GF-D8 (cell line): ENCODE measurements at regions not wholly inside any gene's neighbourhood (a gene's known extent, or its start where the extent isn't known, plus 50 kb on each side); places are given as distances from the start of the nearest gene placed in this dataset.

Source experiments
- DNase-seq: peaks from one replicate; lab custom pipeline; 2025; lab: John Stamatoyannopoulos, UW

GRCh38 chr7:22657479-22657878 lies 69.5 kb upstream of the IL6 start:
- DNase-seq, result no peak

GRCh38 chr7:22655781-22656180 lies 71.2 kb upstream of the IL6 start:
- DNase-seq, result no peak

- no peak for DNase-seq
Measured at GRCh38 chr7:22654831-22655230, 72.2 kb upstream of the IL6 start.

- DNase-seq, result no peak
Measured at GRCh38 chr7:22653951-22654350, 73.0 kb upstream of the IL6 start.

GRCh38 chr7:22651534-22652243 lies 75.3 kb upstream of the IL6 start:
- no peak for DNase-seq

GRCh38 chr7:22651036-22651435 lies 76.0 kb upstream of the IL6 start:
- DNase-seq, result no peak

- no peak for DNase-seq
Measured at GRCh38 chr7:22649686-22650085, 77.3 kb upstream of the IL6 start.

GRCh38 chr7:22647451-22648257 lies 79.3 kb upstream of the IL6 start:
- DNase-seq, result no peak

- DNase-seq, result no peak
Measured at GRCh38 chr7:22645418-22646181, 81.4 kb upstream of the IL6 start.

- no peak for DNase-seq
Measured at GRCh38 chr7:22642454-22642853, 84.5 kb upstream of the IL6 start.

- no peak for DNase-seq
Measured at GRCh38 chr7:22640269-22640668, 86.7 kb upstream of the IL6 start.

- no peak for DNase-seq
Measured at GRCh38 chr7:22639396-22639795, 87.6 kb upstream of the IL6 start.

- no peak for DNase-seq
Measured at GRCh38 chr7:22635349-22635748, 91.7 kb upstream of the IL6 start.

- no peak for DNase-seq
Measured at GRCh38 chr7:22633954-22634474, 93.0 kb upstream of the IL6 start.

GRCh38 chr7:22633286-22633953 lies 93.6 kb upstream of the IL6 start:
- DNase-seq, result no peak

- DNase-seq, result no peak
Measured at GRCh38 chr7:22632674-22633073, 94.3 kb upstream of the IL6 start.

GRCh38 chr7:22631730-22632129 lies 95.3 kb upstream of the IL6 start:
- DNase-seq, result no peak

- no peak for DNase-seq
Measured at GRCh38 chr7:22630069-22630468, 96.9 kb upstream of the IL6 start.

GRCh38 chr7:22629056-22629455 lies 97.9 kb upstream of the IL6 start:
- no peak for DNase-seq

- no peak for DNase-seq
Measured at GRCh38 chr7:22628112-22628511, 98.9 kb upstream of the IL6 start.

- DNase-seq, result no peak
Measured at GRCh38 chr7:22627136-22627535, 99.9 kb upstream of the IL6 start.

- no peak for DNase-seq
Measured at GRCh38 chr7:22625251-22625650, 101.7 kb upstream of the IL6 start.
